Stimulated activated CD8-positive, alpha-beta memory T cell treated with anti-CD3 and anti-CD28 coated beads, Interleukin-7, amount 100 ng/mL, for 48 hours (primary cell): ENCODE measurements at regions not wholly inside any gene's neighbourhood (a gene's known extent, or its start where the extent isn't known, plus 50 kb on each side); places are given as distances from the start of the nearest gene placed in this dataset.

Source experiments
- DNase-seq, 2 donors: peaks; one replicate each; pipeline ENCODE4 v3.0.0-alpha.2; 2020; ENCODE audit warnings: low read depth in 1 of 2; ENCODE audit errors: extremely low read depth in 1 of 2

DNA sequence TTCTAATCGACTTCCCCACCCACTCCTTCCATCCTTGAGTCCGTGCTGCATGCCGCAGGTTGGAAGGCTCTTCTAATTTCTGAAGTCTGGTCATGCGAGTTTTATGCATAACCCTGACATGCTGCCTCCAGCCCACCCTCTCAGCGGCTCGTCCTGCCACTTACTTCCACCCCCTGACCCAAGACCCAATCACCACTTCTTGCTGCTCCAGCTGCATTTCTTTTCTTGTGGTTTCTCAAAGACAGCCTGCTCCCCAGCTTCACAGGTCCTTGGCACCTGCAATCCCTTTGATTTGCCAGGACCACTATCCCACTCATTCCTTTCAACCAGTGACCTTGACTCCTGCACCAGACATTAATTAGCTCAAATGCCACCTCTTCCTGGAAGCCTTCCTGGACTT lies 486.7 kb downstream of the VRK1 start:
- DNase-seq: no peak

DNA sequence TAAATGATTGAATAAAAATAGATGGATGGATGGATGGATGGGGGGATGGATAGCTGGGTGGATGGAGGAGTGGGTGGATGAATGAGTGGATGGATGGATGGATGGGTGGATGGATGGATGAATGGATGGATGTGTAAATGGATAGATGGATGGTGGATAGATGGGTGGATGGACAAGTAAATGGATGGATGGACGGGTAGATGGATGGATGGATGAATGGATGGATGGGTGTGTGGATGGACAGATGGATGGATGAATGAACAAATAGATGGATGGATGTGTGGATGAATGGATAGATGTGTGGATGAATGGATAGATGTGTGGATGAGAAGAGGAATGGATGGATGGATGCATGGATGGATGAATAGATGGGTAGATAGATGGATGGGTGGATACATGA lies 490.8 kb downstream of the VRK1 start:
- no peak for DNase-seq

DNA sequence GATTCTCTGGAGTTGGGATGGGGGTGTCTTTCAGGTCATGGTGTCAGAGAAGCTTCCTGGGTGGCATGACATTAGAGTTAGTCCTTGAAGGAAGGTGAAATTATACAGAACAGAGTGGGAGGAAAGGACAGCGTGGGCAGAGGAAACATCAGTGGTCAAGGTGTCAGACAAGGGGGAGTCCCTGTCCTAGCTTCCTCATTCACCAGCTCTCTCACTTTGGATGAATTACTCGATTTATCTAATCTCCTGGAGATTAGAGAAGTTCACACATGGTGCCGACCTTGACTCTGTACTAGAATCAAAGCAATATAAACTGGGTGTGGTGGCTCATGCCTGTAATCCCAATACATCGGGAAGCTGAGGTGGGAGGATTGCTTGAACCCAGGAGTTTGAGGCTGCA lies 492.9 kb downstream of the VRK1 start:
- no peak for DNase-seq

DNA sequence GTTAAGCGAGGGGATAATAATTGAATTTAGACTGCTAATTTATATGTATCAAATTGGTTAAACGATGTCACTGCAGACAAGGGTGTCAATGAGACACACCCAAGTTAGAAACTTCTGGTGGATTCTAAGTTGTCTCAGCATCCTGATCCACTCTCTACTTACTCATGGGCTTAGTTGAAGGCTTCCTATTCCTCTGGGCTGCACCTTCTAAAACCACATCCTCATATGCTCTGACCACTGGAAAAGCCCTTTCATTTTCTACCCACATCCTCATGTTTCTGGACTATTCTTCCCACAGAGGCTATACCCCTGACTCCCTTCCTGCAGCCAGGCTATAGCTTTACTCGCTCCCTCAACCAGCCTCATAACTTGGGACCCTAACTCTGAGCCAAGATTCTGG lies 493.8 kb downstream of the VRK1 start:
- no peak for DNase-seq

DNA sequence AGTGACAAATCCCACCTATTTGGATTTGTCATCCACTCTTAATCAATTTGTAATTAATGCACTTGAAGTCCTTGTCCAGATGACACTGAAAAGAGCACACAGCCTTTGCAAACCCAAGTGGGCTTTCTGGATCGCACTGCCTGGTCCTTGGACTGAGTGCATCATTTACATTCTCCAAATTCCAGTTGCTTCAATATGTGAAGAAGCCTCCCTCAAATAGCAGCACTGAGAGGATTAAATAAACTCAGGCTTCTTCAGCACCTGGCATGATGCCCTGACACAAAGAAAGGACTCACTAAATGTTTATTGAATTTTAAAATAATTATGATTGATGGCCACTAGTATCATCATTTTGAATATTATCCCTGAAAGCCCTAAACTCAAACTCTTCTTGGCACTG lies 496.5 kb downstream of the VRK1 start:
- DNase-seq: no peak

DNA sequence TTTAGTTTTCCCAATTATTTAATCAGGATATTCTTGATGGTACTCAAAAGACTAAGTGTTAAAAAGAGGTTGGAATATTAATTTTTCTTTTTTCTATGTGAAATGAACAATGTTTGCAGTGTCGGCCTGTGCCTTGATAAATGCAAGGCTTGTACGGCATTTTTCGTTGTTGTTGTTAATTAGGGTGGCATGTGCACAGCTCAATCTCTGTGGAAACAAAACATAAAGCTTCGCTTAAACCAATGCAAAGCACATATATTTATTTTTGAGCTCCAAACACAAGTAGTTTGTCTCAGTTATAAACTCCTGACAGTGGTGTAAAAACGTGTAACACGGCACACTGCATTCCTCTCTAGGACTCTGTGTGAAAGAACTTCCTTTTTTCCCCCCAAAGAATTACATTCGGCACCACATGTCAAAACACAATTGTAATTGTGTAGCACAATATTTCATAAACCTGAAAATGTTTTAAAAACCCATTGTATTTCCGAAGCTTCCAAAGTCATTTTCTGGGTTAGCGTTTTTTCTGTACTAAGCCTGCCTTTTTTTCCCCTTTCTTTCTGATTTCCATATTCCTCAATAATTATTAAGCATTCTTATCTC lies 498.0 kb downstream of the VRK1 start:
- no peak for DNase-seq

DNA sequence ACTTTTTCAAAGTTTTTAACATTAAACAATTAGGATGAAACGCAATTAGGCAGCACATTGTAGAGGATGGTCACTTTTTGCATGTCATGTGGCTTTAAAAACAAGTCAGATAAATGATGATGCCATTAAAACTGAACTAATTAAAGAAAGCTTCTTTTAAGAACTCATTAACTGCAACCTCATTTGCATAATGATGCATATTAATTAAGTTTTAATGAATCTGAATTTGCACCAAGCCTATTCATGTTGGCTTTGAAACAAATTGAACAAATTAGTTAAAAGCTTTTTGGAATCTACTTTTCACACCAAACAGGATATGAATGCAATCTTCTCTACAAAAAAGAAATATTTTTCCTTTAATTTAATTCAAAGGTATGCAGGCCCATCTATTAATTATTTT lies 499.0 kb downstream of the VRK1 start:
- no peak for DNase-seq

DNA sequence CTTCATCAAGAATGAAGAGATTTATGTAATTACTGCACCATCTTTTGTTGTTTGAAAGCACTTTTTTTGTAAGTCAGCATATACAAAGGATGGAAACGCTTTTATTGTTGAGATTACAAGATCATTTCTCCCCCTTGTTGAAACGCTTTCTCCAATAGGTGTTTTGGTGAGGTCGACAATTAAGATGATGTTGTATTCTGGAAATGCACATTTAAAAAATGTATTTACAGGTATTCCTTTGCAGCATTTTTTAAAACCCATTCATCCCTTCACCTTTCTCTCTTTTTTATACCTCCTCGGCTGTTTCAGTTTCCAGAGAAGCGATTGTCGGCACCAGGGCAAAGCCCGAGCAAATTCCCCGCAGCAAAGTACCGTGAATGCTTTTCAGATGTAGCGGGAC lies 499.9 kb downstream of the VRK1 start:
- no peak for DNase-seq

DNA sequence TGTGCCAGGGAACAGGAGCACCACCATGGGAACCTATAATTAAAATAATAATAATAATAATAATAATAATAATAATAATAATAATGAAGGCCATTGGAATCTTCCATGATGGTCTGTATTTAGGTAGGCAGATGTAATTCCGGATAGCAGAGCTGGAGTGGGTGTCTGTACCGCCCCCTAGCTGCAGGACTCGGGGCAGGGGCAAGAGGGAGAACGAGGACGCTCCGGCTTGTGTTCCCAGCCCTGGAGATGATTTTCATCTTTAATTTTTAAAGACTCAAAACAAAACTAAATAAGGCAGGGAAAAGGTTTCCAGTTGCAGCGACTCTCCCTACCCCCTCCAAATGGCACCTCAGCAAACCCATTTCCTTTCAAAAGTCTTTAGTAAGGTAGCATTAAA lies 501.1 kb downstream of the VRK1 start:
- no peak for DNase-seq

DNA sequence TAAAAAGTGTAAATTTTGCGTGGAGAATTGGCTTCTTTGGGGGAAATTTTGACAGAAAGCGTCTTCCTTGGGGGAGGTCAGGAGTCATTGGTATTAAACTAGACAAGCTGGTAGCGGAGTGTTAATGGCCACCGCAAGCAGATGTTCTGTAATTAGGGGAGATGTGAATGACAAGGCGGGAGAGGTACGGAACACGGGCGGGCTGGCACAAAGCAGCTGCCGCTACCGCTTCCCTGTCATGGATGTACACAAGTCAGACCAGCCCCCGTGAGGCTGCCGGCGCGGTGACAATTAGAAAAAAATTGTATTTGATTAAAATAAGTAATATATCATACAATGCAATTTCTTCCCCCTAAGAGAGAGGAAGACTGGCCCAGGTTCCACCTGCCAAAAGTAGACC lies 501.6 kb downstream of the VRK1 start:
- no peak for DNase-seq

DNA sequence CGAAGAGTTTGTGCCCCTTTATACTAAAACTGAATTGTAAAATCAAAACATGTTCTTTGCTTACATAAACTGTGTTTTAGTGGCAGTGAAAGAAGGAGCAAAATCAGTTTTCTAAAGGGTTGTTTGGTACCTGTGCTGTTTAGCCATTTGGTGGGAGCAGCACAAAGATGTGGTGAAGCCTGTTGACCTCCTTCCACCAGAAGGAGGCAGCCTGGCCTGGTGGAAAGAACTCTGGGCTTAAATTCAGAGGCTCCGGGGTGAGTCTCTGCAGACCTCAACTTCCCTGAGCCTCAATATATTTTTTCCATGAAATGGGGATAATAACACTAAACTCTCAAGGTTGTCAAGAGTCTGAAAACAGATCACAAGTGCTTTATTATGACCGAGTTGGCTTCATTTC lies 502.5 kb downstream of the VRK1 start:
- no peak for DNase-seq

DNA sequence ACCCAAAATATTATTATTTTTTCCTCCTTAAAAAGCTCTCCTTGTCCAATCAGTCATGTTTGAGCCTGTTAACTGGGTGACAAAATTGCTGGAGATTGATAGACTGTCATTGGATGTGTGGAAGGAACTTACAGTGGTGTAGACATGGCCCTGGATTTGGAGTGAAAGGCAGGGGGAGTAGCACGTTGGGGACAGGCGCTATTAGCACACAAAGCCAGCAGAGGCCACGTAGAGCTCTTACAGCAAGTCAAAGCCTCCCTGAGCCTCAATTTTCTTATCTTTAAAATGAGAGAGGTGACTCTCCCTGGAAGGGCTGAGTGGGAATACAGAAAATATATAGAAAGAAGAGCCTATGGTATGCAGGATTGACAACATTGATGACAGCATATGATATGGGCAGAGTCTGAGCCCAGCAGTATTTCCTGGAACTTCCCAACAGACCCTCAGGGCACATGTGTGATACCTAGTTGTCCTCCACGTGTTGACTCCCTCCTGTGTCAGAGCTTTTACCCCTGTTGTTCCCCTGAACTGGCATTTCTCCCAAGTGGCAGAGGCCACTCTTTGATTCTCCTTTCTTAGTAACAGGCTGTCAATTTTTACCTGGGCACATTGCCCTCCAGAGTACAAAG lies 504.9 kb downstream of the VRK1 start:
- DNase-seq: no peak

DNA sequence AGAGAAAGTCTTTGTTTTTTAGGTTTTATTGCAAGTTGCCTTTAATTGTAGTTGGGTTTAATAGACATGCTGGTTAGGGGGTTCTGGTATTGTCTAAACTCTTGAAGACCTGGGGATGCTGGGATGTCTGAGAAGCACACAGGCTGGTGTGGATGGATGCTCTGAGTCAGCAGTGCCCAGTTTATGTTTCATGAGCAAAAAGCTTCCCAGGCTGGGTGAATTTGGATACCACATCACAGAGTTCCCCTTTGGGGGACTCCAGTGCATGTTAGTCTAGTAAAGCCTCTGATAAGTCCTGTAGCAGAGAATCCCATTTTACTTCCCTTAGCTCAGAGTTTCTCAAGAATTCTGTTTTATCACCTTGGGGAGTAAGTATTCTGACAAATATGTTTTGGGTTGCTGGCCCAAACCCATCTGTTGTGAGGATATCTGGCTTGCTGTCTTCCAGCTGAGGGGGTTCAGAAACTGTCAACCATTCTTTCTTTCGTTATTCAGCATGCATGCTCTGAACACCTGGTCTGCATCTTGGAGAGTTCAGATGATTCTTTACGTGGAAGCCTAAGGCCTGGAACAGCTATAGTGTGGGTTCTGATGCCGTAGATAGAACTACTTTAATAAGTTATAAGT lies 509.1 kb downstream of the VRK1 start:
- DNase-seq: no peak

DNA sequence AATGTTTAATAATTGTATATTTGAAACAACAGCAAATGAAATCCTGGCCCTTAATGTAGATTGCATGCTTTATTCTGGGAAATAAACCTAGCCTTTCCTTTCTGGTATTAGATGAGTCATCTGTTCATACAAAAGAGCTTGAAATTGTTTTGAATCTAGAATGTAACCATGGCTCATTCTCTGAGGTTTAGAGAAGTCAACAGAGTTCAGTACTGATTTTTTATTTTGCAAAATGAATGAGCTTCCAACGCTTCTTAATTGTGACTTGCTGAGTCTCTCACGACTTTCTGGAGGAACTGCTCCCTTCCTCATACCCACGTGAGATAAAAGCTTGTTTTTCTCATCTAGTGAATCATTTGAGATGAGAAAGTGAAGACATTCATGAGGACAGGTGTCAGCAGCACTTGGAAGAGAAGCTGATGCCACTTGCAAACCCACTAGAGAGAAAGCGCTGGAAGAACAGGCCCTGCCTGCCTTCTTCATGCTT lies 509.6 kb downstream of the VRK1 start:
- no peak for DNase-seq

DNA sequence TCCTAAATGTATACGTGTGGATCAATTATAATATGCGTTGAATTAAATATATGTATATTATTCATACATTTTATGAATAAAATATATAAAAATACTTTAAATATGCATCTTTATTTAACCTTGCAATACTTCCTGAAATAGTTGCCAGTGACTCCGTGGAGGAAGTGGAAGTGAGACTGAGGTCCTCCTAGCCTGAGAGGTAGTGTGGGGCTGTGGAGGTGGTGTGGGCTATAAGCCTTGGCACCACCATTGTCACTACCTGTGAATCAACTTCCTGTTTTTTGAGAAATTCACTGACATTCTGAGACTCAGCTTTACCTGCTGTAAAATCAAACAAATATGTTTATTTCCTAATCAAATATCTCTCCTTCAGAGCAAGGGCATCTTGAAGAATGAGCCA lies 514.2 kb downstream of the VRK1 start:
- no peak for DNase-seq

DNA sequence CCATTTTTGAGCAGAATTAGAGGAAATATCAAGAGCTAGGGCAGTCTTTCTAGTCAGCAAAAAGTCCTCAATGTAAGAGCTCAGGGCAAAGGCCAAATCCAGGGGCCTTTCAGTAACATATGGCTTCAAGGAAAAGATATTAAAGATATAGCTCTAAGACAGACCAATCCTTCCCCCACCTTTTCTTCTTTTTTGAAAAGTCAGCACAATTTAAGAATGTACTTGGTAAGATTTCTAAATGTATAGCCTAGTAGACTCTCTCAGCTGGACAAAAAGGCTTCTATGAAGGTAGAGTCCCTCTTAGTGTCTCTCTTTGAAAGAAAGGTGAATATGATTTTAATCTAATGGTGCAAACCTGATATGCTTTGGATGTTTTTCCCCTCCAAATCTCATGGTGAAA lies 515.7 kb downstream of the VRK1 start:
- DNase-seq: no peak

DNA sequence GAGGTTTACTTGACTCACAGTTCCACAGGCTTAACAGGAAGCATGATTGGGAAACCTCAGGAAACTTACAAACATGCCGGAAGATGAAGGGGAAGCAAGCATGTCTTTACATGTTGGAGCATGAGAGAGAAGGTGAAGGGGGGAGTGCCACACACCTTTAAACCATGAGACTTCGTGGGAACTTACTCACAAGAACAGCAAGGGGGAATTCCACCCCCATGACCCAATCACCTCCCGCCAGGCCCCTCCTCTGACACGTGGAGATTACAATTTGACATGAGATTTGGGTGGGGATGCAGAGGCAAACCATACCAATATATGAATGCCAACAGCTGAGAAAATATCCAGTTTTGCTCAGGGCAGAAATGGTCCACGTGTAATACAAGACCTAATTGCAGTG lies 518.6 kb downstream of the VRK1 start:
- DNase-seq: no peak

DNA sequence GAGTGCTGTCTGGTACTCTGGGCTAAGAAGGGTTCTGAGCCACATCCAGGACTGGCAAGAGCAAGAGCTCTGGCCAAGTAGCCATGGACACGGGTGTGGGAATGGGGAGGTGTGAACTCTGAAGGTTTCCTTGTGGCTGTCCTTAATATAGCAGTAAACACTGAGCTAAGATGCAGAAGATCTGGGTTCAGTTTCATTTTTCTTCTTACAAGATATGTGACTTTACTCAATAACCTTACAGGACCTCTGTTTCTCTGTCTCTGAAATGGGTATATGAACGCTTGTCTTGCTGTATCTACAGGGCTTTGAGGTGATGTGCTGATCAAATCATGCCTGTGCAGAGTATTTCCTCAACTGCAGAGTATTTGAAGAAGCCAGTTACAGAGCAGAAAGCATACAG lies 521.2 kb downstream of the VRK1 start:
- no peak for DNase-seq

DNA sequence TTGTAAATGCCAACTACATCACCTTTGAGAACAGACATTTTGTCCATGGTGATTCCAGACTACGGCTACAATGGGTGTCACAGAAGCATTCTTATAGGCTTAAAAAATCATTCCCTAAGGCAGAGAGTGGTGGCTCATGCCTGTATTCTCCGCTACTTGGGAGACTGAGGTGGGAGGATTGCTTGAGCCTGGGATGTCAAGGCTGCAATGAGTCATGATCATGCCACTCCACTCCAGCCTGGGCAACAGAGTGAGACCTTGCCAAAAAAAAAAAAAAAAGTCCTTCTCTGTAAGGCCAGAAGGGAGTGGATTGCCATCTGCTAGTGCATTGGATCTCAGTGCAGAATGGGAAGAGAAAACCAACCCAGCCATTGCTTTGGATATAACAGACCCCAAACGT lies 522.5 kb downstream of the VRK1 start:
- no peak for DNase-seq

DNA sequence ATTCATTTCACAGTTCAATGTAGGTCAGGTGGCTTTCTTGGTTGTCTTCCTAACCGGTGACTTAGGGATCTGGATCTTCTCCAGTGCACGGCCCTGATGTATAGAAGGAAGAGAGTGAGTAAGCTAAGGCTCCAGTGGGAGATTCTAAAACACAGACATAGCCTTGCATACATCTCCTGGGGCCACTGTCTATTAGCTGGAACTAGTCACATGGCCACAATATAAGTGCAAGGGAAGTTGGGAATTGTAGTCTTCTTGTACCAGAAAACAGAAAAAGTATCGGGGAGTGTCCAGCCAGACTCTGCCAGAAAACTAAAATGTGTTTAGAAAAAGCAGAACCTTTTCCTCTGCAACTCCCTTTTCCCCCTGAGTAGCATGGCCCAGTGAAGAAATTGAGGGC lies 531.6 kb downstream of the VRK1 start:
- no peak for DNase-seq

DNA sequence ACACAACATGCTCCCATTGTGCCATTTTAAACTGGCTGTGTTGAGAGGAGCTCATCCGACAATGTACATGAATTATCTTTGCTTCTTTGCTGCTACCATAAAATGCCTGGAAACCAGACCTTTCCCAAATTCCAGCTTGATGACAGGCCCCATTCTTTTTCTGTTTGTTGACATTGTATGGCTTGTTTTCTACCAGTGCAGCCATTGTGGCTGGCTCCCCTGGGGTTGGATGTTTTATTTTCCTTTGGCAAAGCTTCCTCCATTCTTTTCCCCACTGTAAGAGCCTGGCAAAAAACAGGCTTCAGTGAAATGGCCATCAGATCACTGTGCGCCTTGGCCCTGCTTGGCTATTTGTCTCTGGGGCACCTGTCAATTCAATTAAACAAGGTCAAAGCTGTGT lies 532.5 kb downstream of the VRK1 start:
- DNase-seq: no peak

DNA sequence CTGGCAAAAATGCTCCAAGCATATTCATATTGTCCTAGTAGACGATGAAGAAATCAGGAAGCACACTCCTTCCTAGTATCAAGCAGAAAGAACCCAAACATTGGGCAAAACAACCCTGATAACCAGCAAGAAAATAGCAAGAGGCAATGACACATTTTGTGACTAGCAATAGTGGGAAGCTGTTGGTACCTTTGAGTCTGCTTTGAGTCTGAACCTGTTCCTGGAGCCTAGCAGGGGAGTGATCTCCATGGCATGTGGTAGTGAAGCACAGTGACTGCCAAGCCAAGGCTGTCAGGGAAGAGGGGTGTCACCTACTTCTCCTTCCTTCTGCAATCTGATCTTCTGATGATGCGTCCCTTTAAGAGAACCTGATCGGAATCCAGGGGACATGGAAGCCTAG lies 533.9 kb downstream of the VRK1 start:
- DNase-seq: no peak

DNA sequence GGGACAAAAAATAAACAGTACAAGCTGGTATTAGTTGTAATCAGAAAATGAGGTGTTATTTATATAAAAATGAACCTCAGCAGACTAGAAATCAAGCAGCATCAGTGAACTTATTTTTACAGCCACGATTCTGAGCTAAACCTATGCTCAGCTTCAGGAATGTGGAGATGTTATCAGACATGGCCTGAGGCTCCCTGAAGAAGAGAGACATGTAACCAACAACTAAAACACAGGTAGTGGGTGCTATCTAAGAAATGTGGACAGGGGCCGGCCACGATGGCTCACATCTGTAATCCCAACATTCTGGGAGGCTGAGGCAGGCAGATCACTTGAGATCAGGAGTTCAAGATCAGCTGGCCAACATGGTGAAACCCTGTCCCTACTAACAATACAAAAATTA lies 534.3 kb downstream of the VRK1 start:
- no peak for DNase-seq
